Activated CD8-positive, alpha-beta memory T cell treated with anti-CD3 and anti-CD28 coated beads, Interleukin-2, amount 50 U/mL, for 48 hours (primary cell): ENCODE measurements at regions not wholly inside any gene's neighbourhood (a gene's known extent, or its start where the extent isn't known, plus 50 kb on each side); places are given as distances from the start of the nearest gene placed in this dataset.
A peak's percentile ranks its signal among the peaks of the same experiment; 100 is the strongest.
"Not testable (repeated sequence)": the region's sequence is repeated elsewhere in the genome, so short reads cannot be mapped to it uniquely, and the experiment has no call there.

Source experiments
- DNase-seq: peaks from one replicate; pipeline ENCODE4 v3.0.0-alpha.2; 2020

DNA sequence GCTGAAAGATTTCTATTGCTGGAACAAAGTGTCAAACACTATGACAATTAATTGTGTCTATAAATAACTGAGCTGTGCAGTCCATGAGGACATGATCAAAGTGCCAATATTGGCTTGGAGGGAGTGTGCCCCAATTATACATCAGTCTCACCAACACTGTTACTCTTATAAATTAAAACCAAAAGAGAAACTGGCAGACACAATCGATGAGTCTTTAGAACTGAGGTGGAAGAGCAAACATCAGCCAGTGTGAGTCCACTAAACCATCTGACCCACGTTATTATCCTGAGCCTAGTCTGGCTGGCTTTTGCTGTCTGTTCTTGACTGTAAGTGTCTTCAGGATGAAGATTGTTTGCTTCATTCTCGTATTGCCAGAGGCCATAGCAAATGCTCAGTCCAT is 98.9 kb downstream of the OLIG3 start:
- DNase-seq: no peak

DNA sequence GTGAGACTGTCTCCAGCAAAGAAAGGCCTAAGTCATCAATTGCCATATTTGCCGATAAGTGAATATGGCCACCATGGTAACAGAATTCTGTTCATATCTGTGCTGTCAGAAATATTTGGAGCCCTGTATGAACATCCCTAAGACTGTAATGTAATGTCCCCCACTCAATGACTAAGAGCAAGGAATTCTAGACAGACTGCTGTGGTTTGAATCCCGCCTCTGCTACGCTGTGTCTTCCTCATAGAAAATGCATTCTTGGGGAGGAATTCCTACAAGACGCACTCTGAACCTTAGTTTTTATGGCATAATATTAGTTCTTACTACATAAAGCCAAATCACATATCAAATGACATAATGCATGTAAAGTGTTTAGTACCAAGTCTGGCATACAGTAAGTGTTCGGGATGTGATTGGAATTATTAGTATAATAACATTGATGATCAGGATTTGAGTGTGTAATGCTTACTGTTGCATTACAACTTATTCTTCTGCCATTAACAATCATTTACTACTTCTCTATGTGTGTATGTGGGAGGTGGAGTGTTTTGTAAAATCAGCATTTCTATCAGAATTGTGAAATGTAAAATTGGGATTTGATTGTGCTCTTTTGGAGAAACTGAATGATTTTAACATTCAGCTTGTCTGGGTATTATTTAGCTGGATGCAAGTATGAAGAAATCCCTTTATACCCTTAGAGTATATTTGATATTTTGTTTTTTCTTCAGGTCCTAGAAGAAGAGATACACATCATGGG is 103.0 kb downstream of the OLIG3 start:
- no peak for DNase-seq

DNA sequence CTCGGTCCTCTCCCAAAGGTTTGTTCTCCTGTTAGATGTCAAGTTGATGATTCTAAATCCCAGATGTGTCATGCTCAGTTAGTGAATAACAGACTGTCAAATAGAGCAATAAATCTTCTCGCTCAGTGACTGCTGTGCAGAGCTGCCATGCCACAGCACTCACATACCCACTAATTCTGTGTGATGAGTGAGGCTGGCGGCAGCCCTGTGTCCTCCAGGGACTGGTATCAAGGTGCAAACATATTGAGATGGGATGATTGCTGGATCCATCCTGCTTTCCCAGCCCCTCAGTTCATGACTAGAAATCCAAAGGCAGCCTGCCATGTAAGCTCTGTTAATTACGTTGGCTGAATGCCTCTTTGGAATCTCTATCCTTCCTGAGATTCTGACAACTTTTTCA is 103.9 kb downstream of the OLIG3 start:
- no peak for DNase-seq

DNA sequence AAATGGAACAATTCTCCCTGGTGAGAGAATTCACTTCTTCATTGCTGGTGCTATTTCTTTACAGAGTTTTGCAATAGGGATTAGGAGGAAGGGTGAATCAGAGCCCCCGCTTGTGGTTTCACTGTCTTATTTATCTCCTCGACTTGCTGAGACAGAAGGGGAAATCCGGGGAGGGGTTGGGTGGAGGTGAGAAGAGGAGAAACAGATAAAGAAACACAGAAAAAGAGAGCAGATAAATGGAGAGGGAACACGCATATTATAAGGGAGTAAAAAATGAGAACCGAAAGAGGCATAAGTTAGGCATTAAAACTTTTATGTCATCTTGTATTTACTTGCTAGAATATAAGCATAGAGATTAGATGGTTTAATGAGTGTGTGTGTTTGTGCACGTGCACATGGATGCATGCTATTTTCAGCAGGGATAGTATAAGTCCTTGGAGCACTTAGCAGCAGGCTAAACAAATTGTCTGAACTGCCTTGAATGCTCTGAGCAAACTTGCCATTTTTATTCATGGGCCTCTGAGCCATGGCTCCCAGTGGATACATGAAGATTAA is 105.0 kb downstream of the OLIG3 start:
- DNase-seq: peak; percentile 60

DNA sequence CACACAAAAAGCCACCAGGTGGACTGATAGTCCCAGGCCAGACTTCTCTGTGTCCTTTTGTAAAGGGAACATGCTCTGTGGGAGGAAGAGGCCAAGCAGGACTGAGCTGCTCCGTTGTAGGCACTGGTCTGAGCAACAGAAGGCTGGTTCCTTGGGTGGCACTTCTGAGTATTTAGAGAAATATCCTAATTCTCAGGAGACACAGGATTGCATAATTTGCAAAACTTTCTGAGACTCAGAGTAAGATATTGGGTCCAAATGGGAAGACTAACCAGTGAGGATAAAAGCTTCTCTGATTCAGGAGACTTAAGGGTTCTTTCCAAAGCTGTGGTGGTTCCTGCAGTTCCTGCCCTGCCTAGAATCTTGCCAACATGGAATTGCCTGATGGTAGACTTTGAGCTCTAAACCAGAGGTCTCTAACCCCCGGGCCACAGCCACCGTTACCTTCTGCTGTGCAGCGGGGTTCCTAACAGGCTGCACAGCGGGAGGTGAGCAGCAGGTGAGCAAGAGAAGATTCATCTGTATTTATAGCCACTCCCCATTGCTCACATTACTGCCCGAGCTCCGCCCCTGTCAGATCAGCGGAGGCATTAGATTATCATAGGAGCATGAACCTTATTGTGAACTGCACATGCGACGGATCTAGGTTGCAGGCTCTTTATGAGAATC is 107.0 kb downstream of the OLIG3 start:
- DNase-seq: no peak

DNA sequence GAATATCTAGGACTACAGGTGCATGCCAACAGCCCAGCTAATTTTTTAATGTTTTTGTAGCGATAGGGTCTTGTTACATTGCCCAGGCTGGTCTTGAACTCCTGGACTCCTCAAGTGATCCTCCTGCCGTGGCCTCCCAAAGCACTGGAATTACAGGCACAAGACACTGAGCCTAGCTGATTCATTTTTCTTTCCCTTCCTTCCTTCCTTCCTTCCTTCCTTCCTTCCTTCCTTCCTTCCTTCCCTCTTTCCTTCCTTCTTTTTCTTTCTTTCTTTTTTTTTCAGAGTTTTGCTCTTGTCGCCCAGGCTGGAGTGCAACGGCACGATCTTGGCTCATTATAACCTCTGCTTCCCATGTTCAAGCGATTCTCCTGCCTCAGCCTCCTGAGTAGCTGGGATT is 110.9 kb downstream of the OLIG3 start:
- not testable (repeated sequence) for DNase-seq

DNA sequence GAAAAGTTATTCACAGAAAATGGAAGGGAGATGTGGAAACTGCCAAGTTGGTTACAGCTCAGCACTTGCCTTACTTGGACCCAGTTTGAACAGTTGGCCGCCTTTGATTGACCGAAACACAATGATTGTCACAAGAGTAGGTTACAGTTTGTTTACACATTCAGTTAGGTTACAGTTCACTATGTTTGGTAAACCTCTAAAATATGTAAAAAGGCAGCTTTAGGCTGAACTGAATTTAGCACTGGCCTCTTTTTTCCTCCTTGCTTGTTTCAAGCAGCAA is 116.2 kb downstream of the OLIG3 start:
- no peak for DNase-seq

DNA sequence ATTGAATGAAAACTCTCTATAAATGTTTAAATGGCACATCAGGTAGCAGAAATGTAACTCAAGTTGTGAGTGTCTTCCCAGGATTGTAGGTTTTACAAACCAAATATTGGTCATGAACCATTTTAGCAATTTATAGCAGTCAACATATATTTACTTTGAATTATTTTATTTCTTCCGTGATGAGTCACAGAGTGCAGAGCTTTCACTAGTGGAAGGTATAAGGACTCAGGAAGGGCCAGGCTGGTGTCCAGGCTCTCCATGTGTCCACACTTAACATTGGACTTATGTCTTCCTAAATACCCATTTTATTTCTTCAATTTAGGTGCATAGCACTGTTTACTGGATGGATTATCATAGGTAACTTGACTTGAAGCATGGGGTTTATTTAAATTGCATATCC is 120.9 kb downstream of the OLIG3 start:
- DNase-seq: no peak

DNA sequence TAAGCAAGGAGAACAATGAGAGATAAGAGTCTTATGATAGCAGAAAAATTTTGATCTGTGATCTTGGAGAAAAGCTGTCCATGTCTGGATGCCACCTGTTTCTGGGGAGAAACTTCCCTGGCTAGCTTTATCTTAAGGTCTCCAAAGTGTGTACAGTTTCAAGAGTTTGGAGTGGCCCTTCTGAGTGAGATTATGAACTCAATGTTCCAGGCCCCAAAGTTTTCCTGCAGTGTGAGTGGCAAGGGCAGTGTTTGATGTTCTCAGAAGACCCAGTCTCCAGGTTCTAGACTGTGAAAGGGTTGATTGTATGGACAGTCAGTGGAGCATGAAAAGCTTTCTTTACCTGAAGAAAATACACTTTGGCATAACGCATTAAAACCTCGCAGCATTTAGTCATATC is 121.7 kb downstream of the OLIG3 start:
- DNase-seq: no peak

DNA sequence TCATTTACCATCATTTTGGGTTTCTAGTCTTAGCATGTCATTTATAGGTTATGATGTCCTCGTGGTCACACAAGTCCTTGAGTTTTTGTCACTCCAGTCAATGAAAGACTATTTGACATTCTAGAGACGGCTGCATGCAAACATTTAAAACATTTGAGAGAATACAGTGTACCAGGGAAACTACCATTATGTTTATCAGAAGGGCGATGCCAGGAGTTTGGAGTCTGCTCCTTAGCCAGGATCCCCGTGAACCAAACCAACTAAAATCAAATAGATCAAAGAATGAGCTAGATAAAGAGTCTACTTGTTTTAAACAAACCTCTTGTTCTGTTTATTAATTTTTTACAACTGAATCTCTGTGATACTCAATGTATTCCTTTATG is 122.6 kb downstream of the OLIG3 start:
- DNase-seq: no peak

DNA sequence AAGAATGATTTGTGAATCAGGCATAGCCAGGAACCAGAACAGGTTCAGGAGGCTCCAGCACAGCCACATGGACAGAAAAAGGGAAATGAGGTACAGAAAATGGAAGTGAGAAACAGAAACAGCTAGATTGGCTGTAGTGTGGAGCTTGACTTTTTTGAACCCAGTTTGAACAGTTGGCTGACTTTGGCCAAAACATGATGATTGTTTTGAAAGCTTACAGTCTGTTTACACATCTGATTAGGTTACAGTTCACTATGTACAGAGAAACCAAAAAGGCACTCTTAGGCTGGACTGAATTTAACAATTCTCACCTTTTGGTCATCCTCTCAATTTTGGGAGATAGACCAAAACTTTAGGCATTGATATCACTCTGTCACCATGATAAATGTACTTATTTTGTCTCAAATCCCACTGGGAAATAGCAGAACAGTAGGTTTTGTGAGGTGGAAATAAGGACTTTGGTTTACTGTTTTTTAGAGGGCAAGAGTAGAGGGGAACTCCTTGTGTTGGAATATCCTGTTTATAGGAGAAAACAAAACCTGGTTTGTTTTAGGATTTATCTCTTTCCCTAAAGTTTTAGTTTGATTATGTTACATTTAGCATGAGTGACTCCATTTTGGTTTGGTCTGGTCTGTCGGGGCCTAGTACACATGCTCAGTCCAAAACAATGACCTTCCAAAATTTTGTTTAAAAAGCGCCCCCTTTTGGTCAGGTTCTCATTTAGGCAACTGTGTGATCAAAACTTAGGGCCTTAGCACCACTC is 123.1 kb downstream of the OLIG3 start:
- DNase-seq: no peak

DNA sequence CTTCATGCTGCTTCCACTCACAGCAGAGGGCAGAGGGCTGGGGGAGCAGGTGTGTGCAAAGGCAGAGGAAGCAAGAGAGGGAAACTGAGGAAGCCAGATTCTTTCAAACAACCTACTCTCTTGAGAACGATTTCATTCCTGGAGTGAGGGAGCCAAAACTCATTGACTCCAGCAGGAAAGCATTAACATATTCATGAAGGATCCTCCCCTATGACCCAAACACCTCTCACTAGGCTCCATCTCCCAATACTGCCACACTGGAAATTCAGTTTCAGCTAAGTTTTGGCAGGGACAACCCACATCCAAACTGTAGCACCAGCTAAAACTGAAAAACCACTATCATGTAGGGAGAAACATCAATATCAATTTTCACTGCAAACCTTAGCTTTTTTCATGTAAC is 125.1 kb downstream of the OLIG3 start:
- DNase-seq: no peak

DNA sequence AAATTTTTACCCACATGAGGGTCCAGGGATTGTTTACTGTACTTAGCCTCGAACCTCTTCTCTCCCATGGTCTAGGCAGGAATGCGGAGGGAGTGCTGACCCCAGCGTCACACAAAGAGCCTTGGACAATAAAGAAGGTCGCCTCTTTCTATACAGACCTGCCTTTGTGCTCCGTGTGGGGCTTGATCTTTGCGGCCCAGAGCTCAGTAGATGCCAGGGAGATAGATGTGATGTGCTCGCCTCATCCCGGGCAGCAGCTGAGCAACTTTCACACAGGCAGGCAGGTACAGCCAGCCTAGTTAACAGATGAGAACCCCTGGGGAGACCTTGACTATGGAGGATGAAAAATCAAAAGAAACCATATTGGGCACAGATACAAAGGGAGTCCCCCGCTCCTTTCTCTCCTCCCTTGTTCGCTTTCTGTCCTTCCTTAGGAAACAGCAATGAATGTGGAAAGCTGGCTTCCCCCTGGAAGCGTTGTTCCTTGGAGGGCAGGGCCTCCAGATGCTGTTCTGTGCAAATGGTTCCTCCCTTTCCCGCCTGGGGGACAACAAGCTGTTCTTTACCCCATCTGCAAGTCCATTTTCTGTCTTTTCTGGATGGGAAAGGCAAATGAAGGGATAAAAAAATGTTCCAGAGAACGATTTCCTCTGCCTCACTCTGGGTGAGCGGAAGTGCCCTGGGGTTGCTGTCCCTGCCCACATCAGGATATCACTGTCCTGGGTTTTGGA is 128.3 kb downstream of the OLIG3 start:
- no peak for DNase-seq

DNA sequence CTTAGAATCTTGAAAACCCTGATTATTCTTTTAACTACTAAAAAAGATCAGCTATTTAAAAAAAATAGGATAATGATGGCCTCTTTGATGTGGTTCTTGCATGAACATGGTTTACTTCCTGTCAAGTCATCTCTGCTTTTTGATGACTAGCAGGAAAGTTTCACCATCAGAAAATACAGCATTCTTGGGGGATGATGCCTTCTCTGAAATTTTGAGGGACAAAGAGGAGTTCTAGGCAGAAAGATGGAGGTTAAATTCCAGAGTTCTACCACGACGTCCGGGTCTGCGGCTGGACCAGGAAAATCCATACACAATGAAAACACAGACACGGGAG is 130.4 kb downstream of the OLIG3 start:
- DNase-seq: no peak

DNA sequence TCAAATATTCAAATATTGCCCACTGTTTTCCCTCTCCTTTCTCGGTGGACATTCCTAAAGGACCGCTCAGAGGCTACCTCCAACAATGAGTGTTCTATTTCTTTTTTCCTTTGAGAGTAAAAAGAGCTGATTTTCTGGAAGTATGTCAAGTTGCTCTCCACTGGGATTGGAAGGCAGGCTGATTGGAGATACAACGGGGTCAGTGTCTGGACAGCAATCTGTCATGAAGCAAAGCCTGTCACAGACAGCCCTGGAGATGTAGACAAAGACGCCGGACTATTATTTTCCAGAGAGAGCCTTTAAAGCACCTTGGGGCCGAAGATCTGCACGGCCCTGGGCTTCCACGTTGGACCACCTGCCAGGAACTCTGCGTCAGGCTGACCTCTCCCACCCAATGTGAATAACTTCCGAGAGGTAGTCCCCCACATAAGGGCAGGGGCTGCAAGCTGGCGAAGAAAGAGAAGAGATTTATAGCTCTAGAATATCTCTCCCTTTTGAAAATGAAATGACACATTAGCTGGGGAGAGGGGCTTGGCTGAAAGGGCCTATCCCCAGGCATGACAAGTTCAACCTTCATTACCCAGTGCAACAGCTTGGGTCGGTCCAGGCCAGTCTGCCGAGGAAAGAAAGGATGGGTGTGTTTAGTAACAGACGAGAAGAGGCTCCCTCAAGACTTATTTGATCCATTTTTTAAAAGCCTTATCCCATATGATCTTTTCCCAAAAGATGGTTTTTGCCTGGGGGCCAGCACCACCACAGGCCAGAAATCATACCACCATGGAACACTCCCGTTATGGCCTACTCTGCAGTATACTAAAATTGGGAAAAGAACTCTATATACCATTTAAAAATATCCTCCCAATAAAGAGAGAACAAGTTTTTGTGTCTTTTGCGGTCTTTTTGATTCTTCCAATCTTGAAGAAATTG is 131.1 kb downstream of the OLIG3 start:
- no peak for DNase-seq

DNA sequence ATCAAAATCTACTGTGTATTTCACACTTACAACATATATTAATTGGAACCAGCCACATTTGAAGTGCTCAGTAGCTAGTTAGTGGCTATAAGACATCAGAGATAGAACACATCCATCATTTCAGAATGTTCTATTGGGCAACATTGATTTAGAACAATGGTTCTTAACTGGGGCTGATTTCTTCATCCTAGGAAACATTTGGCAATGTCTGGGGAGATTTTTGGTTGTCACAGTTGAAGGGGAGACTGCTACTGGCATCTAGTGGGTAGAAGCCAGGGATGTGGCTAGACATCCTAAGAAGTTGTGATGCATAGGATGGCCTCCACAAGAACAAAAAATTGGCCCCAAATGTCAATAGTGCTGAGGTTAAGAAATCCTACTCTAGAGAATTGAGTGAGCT is 132.5 kb downstream of the OLIG3 start:
- no peak for DNase-seq

DNA sequence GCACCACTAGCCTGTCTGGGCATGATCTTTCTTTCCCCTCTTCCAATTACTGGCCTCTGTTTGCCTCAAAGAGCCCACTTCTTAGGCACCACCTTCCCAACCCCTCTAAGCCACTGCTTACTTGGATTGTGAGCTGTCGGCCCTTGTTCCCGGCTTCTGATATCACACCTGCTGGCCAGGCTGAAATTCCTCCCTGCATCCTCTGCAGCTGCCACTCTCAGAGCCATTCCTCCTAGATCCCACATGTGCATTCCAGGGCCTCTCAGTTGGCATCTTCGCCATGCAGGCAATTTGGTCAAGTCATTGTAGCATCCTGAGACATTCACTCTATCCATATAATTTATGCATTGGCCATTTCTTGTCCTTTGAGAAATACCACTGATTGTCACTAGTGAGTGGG is 135.9 kb downstream of the OLIG3 start:
- no peak for DNase-seq

DNA sequence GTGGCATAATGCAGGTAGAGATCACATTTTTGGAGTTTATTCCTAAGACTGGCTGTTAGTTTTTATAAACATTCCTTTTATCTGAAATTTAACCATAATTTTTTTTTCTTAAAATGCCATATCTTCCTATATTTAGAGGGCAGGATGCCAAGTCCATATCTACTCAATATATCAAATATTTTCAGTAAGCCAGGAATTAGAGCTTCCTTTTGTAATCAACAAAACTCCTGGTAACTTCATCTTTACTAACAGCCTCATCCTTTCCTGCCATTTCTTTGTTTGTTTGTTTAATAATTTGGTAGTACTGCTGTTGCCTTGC is 136.3 kb downstream of the OLIG3 start:
- no peak for DNase-seq

DNA sequence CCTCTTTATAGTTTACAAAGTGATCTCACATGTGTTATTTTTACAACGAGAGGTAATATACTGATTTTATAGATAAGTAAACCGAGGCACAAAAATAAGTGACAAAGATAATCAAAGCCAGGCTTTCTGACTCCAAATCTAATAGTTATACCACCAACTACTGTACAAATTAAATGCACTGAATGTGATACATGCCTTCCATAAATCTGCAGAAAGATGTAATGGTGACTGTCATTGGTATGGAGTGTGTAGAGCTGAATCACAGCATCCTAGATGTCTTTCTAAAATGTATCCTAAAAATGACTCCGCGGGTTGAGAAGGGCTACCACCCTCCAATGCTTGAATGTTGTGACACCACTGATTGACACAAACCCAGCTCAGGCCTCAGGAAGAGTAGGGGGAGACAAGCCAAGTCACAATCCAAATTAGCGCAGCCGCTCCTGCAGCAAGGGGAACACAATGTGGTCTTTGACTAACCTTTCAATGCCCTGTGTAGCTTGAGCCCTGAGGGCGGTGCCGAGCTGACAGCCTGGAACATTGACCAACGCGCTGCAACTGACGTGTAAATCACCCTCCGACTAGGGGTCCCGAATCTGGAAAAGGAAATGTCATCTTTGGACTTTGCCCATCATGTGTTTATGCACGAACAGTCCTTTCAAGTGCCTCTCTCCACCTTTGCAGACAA is 136.8 kb downstream of the OLIG3 start:
- DNase-seq: no peak

DNA sequence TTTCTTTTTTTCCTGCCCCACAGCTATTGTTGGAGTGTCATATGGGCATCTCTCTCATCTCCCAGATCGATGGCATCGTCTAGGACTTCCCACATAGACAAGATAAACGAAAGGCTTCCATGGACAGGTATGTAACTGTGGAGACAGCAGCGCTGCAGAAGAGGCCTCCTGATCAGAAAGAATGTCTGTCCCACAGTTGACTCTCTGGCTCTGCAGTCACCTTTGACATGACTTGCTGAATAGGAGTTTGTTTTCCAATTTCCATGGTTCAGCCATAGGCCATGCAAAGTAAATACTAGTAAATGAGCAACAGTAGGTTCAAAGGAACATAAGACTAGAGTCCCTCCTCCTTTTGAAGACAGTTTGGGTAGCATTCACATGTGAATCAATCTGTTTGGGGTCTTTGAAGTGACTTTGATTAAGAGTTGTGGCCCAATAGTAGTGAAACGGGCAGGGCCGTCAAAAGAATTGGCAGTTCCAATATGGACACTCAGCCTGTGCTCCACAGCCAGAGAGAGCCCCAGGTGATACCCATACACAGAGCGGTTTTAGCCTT is 134.7 kb upstream of the IFNGR1 start:
- DNase-seq: no peak

DNA sequence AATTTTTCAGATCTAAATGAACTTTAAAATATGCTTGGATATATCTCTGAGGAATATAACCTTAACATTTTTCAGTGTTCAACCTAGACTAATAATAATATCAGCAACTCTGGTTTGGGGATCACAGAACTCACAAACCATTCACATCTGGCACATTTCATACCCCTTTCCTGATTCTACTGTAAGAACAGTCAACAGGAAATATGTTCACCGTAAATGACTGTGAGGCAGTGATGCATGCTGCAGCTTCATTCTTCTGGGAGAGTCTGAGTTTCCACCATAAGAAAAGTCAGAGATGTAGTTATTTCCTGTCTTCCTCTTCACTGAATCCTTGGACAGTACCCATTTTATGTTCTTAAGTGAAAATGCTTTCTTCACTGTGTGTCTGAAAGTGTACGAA is 134.2 kb upstream of the IFNGR1 start:
- no peak for DNase-seq

DNA sequence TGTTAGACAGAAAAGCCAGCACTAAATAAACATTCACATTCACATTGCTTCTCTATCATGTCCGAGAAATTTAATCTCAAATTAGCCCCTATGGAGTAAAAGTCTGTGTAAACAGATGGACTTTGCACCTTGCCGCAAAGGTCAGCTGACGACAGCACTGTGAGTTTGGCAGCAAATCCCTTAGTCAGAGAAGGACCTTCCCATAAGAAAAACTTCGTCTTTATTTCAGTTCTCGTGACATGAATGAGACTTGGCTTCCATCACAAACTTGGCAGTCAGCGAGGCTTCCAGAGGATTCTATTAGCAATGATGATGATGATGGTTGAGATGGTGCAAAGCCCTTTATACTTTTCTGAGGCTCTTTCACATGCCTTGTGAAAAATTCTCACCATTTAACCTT is 133.7 kb upstream of the IFNGR1 start:
- DNase-seq: no peak
